HCT116 (cell line): ENCODE measurements at regions not wholly inside any gene's neighbourhood (a gene's known extent, or its start where the extent isn't known, plus 50 kb on each side); places are given as distances from the start of the nearest gene placed in this dataset.

Experiments used
- RAD21 ChIP-seq: IDR thresholded peaks from 2 replicates; pipeline ENCODE4 v1.6.1; 2012; ENCODE audit warnings: low read depth, mild to moderate bottlenecking
- TF ChIP-seq, protein P1 (sequence below): IDR thresholded peaks from 2 replicates; pipeline ENCODE4 v1.6.1; 2012
- TF ChIP-seq, protein P2 (sequence below), 3 experiments: fragments of 200-600 bp in 1 of 3; sonication (generic) in 1 of 3; IDR thresholded peaks in 2 of 3; conservative IDR thresholded peaks in 1 of 3; 2 replicates each; pipeline ENCODE4 v1.5.1; 2012 to 2017; ENCODE audit warnings: low read depth in 2 of 3, low read length in 2 of 3, antibody characterized with exemption in 1 of 3, borderline replicate concordance in 1 of 3, control low read depth in 1 of 3, mild to moderate bottlenecking in 1 of 3, mixed read lengths in 1 of 3, mixed run types in 1 of 3, moderate library complexity in 1 of 3; ENCODE audit not compliant: insufficient read depth in 1 of 3

DNA sequence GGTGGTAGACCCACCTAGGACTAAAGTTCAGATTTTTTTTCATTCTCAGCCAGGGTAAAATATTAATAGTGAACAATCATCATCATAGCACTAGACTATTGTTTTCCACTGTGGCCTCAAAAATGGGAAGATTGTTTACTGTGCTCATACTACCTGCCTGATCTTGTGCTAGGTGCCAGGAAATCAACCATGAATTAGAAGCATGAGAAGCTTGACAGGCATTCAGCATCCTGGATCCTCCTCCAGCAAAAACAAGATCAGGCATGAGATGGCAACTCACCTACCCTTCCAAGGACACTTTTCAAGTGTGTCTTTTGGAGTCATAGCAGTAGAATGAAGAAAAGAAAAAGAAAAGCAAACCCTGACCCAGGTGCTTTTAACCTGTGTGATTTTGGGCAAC, 174.2 kb downstream of the CYLD start:
- TF ChIP-seq, protein P1, sequence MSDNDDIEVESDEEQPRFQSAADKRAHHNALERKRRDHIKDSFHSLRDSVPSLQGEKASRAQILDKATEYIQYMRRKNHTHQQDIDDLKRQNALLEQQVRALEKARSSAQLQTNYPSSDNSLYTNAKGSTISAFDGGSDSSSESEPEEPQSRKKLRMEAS: no peak
- no peak for TF ChIP-seq RAD21
- TF ChIP-seq, protein P2, sequence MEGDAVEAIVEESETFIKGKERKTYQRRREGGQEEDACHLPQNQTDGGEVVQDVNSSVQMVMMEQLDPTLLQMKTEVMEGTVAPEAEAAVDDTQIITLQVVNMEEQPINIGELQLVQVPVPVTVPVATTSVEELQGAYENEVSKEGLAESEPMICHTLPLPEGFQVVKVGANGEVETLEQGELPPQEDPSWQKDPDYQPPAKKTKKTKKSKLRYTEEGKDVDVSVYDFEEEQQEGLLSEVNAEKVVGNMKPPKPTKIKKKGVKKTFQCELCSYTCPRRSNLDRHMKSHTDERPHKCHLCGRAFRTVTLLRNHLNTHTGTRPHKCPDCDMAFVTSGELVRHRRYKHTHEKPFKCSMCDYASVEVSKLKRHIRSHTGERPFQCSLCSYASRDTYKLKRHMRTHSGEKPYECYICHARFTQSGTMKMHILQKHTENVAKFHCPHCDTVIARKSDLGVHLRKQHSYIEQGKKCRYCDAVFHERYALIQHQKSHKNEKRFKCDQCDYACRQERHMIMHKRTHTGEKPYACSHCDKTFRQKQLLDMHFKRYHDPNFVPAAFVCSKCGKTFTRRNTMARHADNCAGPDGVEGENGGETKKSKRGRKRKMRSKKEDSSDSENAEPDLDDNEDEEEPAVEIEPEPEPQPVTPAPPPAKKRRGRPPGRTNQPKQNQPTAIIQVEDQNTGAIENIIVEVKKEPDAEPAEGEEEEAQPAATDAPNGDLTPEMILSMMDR (IDR thresholded peaks at IDR 0.05 in 2 of 3, conservative IDR thresholded peaks at IDR 0.05 in 1 of 3; ENCODE audit: borderline replicate concordance in 1 of 3, insufficient read depth in 1 of 3, low read depth in 2 of 3, low read length in 2 of 3): no peak
